ENCODE measurements at regions not wholly inside any gene's neighbourhood (a gene's known extent, or its start where the extent isn't known, plus 50 kb on each side); places are given as distances from the start of the nearest gene placed in this dataset.

DNA sequence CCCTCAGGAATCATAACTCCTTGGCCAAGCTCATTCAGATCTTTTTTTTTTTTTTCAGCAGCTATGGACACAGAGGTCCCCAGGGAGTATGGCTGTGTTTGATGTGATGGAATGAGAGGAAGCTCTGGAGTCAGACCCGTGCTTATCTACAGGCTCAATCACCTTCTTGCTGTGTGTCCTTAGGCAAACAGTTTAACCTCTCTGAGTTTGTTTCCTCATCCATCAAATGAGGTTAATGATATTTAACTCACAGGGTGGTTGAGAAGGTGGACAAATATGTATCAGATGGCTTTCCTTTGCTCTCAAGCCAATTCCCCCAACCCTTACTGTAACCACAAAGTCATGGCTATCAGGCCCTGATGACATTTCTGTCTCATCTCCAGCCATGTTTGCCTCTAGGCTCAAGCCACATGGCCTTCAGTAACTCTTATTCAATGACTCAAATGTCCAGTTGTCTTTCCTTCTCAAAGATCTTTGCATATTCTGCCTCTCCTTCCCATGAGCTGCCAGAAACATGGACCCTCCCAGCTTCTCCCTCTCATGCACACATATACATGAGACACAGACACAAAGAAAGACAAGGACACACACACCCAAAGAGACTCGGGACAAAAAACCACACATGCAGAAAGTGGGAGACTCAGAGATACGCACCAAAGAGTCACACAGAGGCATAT is 303.5 kb upstream of the KAZN start:
- H3K9me3 Mint-ChIP-seq, result peaks cover 17% of the 10 kb centered on the region
- ATAC-seq (no peak), DNase-seq (ENCODE audit: low spot score) (no peak)
- H3K27ac Mint-ChIP-seq, result no peak overlapping the region
- ChIA-PET POLR2A (no interaction called here), CTCF (no interaction called here)
- no peak overlapping the region for H3K4me3 Mint-ChIP-seq
- H3K36me3 Mint-ChIP-seq, result peaks cover 11% of the 10 kb centered on the region
- TF ChIP-seq IRF2 (CRISPR knock-in tag; IDR thresholded peaks at IDR 0.05; ENCODE audit: borderline replicate concordance, low read depth) (no peak), MXD4 (CRISPR knock-in tag; IDR thresholded peaks at IDR 0.05; ENCODE audit: borderline replicate concordance) (no peak), ZNF423 (CRISPR knock-in tag; IDR thresholded peaks at IDR 0.05) (no peak), JUN (CRISPR knock-in tag; IDR thresholded peaks at IDR 0.05) (no peak), PRRX2 (CRISPR knock-in tag; IDR thresholded peaks at IDR 0.05) (no peak), AR (CRISPR knock-in tag; IDR thresholded peaks at IDR 0.05) (no peak), ZBTB21 (CRISPR knock-in tag; IDR thresholded peaks at IDR 0.05; ENCODE audit: borderline replicate concordance) (no peak), KAT7 (CRISPR knock-in tag; IDR thresholded peaks at IDR 0.05; ENCODE audit: borderline replicate concordance) (no peak), MYBL2 (CRISPR knock-in tag; IDR thresholded peaks at IDR 0.05) (no peak), ZNF121 (CRISPR knock-in tag; IDR thresholded peaks at IDR 0.05) (no peak), CREM (CRISPR knock-in tag; IDR thresholded peaks at IDR 0.05) (no peak)
- TF ChIP-seq, protein P1, sequence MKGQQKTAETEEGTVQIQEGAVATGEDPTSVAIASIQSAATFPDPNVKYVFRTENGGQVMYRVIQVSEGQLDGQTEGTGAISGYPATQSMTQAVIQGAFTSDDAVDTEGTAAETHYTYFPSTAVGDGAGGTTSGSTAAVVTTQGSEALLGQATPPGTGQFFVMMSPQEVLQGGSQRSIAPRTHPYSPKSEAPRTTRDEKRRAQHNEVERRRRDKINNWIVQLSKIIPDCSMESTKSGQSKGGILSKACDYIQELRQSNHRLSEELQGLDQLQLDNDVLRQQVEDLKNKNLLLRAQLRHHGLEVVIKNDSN (CRISPR knock-in tag; IDR thresholded peaks at IDR 0.05), result no peak
- TF ChIP-seq, protein P2, sequence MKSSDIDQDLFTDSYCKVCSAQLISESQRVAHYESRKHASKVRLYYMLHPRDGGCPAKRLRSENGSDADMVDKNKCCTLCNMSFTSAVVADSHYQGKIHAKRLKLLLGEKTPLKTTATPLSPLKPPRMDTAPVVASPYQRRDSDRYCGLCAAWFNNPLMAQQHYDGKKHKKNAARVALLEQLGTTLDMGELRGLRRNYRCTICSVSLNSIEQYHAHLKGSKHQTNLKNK (CRISPR knock-in tag; IDR thresholded peaks at IDR 0.05), result no peak
- peaks cover 11% of the 10 kb centered on the region for H3K27me3 Mint-ChIP-seq (ENCODE audit: low read depth)
- H3K4me1 Mint-ChIP-seq, result peaks cover 33% of the 10 kb centered on the region

GRCh38 chr1:14296795-14297194 is 301.7 kb upstream of the KAZN start:
- no peak overlapping the region for H3K4me3 Mint-ChIP-seq
- peaks cover 15% of the 10 kb centered on the region for H3K27me3 Mint-ChIP-seq (ENCODE audit: low read depth)
- peaks cover 4% of the 10 kb centered on the region for H3K9me3 Mint-ChIP-seq
- ATAC-seq (no peak), DNase-seq (ENCODE audit: low spot score) (no peak)
- peaks cover 17% of the 10 kb centered on the region for H3K4me1 Mint-ChIP-seq
- peaks cover 4% of the 10 kb centered on the region; the same call in 1 of the 2 replicates for H3K36me3 Mint-ChIP-seq
- POLR2A ChIA-PET, result no interaction called here
- CTCF ChIA-PET, result no interaction called here
- H3K27ac Mint-ChIP-seq, result no peak overlapping the region
- no peak for TF ChIP-seq ZNF219 (CRISPR knock-in tag; IDR thresholded peaks at IDR 0.05; ENCODE audit: borderline replicate concordance)
- TF ChIP-seq ZNF317 (CRISPR knock-in tag; IDR thresholded peaks at IDR 0.05; ENCODE audit: borderline replicate concordance, low read depth), result no peak
- TF ChIP-seq ZBTB43 (CRISPR knock-in tag; IDR thresholded peaks at IDR 0.05), result no peak
- TF ChIP-seq, protein P3, sequence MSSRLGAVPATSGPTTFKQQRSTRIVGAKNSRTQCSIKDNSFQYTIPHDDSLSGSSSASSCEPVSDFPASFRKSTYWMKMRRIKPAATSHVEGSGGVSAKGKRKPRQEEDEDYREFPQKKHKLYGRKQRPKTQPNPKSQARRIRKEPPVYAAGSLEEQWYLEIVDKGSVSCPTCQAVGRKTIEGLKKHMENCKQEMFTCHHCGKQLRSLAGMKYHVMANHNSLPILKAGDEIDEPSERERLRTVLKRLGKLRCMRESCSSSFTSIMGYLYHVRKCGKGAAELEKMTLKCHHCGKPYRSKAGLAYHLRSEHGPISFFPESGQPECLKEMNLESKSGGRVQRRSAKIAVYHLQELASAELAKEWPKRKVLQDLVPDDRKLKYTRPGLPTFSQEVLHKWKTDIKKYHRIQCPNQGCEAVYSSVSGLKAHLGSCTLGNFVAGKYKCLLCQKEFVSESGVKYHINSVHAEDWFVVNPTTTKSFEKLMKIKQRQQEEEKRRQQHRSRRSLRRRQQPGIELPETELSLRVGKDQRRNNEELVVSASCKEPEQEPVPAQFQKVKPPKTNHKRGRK (CRISPR knock-in tag; IDR thresholded peaks at IDR 0.05; ENCODE audit: borderline replicate concordance), result no peak
- no peak for TF ChIP-seq ZNF263 (CRISPR knock-in tag; IDR thresholded peaks at IDR 0.05; ENCODE audit: low read depth)
- no peak for TF ChIP-seq PREB (CRISPR knock-in tag; IDR thresholded peaks at IDR 0.05; ENCODE audit: borderline replicate concordance)
- no peak for TF ChIP-seq ATF1 (CRISPR knock-in tag; IDR thresholded peaks at IDR 0.05)
- TF ChIP-seq, protein P4, sequence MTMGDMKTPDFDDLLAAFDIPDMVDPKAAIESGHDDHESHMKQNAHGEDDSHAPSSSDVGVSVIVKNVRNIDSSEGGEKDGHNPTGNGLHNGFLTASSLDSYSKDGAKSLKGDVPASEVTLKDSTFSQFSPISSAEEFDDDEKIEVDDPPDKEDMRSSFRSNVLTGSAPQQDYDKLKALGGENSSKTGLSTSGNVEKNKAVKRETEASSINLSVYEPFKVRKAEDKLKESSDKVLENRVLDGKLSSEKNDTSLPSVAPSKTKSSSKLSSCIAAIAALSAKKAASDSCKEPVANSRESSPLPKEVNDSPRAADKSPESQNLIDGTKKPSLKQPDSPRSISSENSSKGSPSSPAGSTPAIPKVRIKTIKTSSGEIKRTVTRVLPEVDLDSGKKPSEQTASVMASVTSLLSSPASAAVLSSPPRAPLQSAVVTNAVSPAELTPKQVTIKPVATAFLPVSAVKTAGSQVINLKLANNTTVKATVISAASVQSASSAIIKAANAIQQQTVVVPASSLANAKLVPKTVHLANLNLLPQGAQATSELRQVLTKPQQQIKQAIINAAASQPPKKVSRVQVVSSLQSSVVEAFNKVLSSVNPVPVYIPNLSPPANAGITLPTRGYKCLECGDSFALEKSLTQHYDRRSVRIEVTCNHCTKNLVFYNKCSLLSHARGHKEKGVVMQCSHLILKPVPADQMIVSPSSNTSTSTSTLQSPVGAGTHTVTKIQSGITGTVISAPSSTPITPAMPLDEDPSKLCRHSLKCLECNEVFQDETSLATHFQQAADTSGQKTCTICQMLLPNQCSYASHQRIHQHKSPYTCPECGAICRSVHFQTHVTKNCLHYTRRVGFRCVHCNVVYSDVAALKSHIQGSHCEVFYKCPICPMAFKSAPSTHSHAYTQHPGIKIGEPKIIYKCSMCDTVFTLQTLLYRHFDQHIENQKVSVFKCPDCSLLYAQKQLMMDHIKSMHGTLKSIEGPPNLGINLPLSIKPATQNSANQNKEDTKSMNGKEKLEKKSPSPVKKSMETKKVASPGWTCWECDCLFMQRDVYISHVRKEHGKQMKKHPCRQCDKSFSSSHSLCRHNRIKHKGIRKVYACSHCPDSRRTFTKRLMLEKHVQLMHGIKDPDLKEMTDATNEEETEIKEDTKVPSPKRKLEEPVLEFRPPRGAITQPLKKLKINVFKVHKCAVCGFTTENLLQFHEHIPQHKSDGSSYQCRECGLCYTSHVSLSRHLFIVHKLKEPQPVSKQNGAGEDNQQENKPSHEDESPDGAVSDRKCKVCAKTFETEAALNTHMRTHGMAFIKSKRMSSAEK (CRISPR knock-in tag; IDR thresholded peaks at IDR 0.05; ENCODE audit: borderline replicate concordance), result no peak
- TF ChIP-seq GABPB1 (CRISPR knock-in tag; IDR thresholded peaks at IDR 0.05), result no peak
- no peak for TF ChIP-seq ZNF396 (CRISPR knock-in tag; IDR thresholded peaks at IDR 0.05; ENCODE audit: borderline replicate concordance)
